ENCODE measurements at regions not wholly inside any gene's neighbourhood (a gene's known extent, or its start where the extent isn't known, plus 50 kb on each side); places are given as distances from the start of the nearest gene placed in this dataset.

- no peaks in the 10 kb centered on the region for H3K79me2 ChIP-seq (ENCODE audit: low read depth)
- H3K9me2 ChIP-seq (ENCODE audit: insufficient read depth): no peaks in the 10 kb centered on the region
- no peak overlapping the region for H3K4me2 ChIP-seq
- H3K27me3 ChIP-seq (ENCODE audit: insufficient read depth, low read depth): no peaks in the 10 kb centered on the region
- H3K4me1 ChIP-seq (replicated peaks; ENCODE audit: insufficient read depth): no peaks in the 10 kb centered on the region
- H4K20me1 ChIP-seq (ENCODE audit: insufficient read depth): no peaks in the 10 kb centered on the region; the same call in 1 of the 2 replicates
- no peaks in the 10 kb centered on the region for H3K9me3 ChIP-seq (ENCODE audit: insufficient read depth, low read depth)
- BruUV-seq (replicated peaks): no TSS peak
- no peak for DNase-seq
- TF ChIP-seq EZH2 (IDR thresholded peaks at IDR 0.05; ENCODE audit: low read depth): no peak
- TF ChIP-seq, protein P1, sequence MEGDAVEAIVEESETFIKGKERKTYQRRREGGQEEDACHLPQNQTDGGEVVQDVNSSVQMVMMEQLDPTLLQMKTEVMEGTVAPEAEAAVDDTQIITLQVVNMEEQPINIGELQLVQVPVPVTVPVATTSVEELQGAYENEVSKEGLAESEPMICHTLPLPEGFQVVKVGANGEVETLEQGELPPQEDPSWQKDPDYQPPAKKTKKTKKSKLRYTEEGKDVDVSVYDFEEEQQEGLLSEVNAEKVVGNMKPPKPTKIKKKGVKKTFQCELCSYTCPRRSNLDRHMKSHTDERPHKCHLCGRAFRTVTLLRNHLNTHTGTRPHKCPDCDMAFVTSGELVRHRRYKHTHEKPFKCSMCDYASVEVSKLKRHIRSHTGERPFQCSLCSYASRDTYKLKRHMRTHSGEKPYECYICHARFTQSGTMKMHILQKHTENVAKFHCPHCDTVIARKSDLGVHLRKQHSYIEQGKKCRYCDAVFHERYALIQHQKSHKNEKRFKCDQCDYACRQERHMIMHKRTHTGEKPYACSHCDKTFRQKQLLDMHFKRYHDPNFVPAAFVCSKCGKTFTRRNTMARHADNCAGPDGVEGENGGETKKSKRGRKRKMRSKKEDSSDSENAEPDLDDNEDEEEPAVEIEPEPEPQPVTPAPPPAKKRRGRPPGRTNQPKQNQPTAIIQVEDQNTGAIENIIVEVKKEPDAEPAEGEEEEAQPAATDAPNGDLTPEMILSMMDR (conservative IDR thresholded peaks at IDR 0.05): no peak
- ChIA-PET POLR2A (ENCODE audit: unreplicated experiment) (no interaction called here), CTCF (interaction anchor here (0.5 to 1.2 kb wide), 2 partner anchors 283 to 287 kb away, joined by 3 to 14 read pairs; no protein-coding TSS in a partner anchor)
- H2AFZ ChIP-seq: no peak overlapping the region
- intact Hi-C loops (cut with micrococcal nuclease; ENCODE audit: unreplicated experiment): loop anchor here (1.0 to 10.0 kb wide), 3 partner anchors 135 to 495 kb away; no protein-coding TSS in a partner anchor
- H3K27ac ChIP-seq: no peak overlapping the region
- no peaks in the 10 kb centered on the region for H3F3A ChIP-seq (ENCODE audit: insufficient read depth, low read depth)
- no peak overlapping the region for H3K4me3 ChIP-seq
- H3K36me3 ChIP-seq (ENCODE audit: low read depth): no peaks in the 10 kb centered on the region
These were observed 70.4 kb upstream of the SPATA12 start for GRCh38 chr3:56989977-56990640.

GRCh38 chr3:56989169-56989976 lies 71.1 kb upstream of the SPATA12 start:
- Histone ChIP-seq H3K9me2 (ENCODE audit: insufficient read depth) (no peaks in the 10 kb centered on the region), H4K20me1 (ENCODE audit: insufficient read depth) (no peaks in the 10 kb centered on the region; the same call in 1 of the 2 replicates), H3K27me3 (ENCODE audit: insufficient read depth, low read depth) (no peaks in the 10 kb centered on the region), H3K9me3 (ENCODE audit: insufficient read depth, low read depth) (no peaks in the 10 kb centered on the region), H3K4me2 (no peak overlapping the region), H3K27ac (no peak overlapping the region), H3F3A (ENCODE audit: insufficient read depth, low read depth) (no peaks in the 10 kb centered on the region), H3K79me2 (ENCODE audit: low read depth) (no peaks in the 10 kb centered on the region), H3K36me3 (ENCODE audit: low read depth) (no peaks in the 10 kb centered on the region), H2AFZ (no peak overlapping the region), H3K4me3 (no peak overlapping the region), H3K4me1 (replicated peaks; ENCODE audit: insufficient read depth) (no peaks in the 10 kb centered on the region)
- ChIA-PET CTCF (interaction anchor here (0.5 to 1.2 kb wide), 5 partner anchors 76 to 308 kb away, joined by 3 to 14 read pairs (median 3); no protein-coding TSS in a partner anchor), POLR2A (ENCODE audit: unreplicated experiment) (interaction anchor here (0.5 kb wide), 1 partner anchor 408 kb away, joined by 3 read pairs; no protein-coding TSS in a partner anchor)
- intact Hi-C loops (cut with micrococcal nuclease; ENCODE audit: unreplicated experiment): loop anchor here (1.0 to 10.0 kb wide), 3 partner anchors 135 to 495 kb away; no protein-coding TSS in a partner anchor
- no TSS peak for BruUV-seq (replicated peaks)
- DNase-seq: no peak
- TF ChIP-seq, protein P1 (conservative IDR thresholded peaks at IDR 0.05): 0 out of 2 replicates have a peak, but pooled peaks have one; percentile 18
- TF ChIP-seq EZH2 (IDR thresholded peaks at IDR 0.05; ENCODE audit: low read depth): no peak

GRCh38 chr3:56988458-56989168 lies 71.9 kb upstream of the SPATA12 start:
- H3F3A ChIP-seq (ENCODE audit: insufficient read depth, low read depth): no peaks in the 10 kb centered on the region
- CTCF ChIA-PET: interaction anchor here (0.6 to 1.0 kb wide), 3 partner anchors 77 to 309 kb away, joined by 3 to 12 read pairs (median 3); no protein-coding TSS in a partner anchor
- peak in 1 of 2 experiments; percentile 50 for DNase-seq
- no peak overlapping the region for H3K4me2 ChIP-seq
- H3K4me3 ChIP-seq: no peak overlapping the region
- TF ChIP-seq, protein P1 (conservative IDR thresholded peaks at IDR 0.05): peak; percentile 88
- TF ChIP-seq EZH2 (IDR thresholded peaks at IDR 0.05; ENCODE audit: low read depth): no peak
- BruUV-seq (replicated peaks): no TSS peak
- no peaks in the 10 kb centered on the region for H3K79me2 ChIP-seq (ENCODE audit: low read depth)
- no peak overlapping the region for H2AFZ ChIP-seq
- no peak overlapping the region for H3K27ac ChIP-seq
- H3K36me3 ChIP-seq (ENCODE audit: low read depth): no peaks in the 10 kb centered on the region
- H4K20me1 ChIP-seq (ENCODE audit: insufficient read depth): no peaks in the 10 kb centered on the region; the same call in 1 of the 2 replicates
- H3K9me3 ChIP-seq (ENCODE audit: insufficient read depth, low read depth): no peaks in the 10 kb centered on the region
- no peaks in the 10 kb centered on the region for H3K4me1 ChIP-seq (replicated peaks; ENCODE audit: insufficient read depth)
- POLR2A ChIA-PET (ENCODE audit: unreplicated experiment): interaction anchor here (0.5 to 0.6 kb wide), 2 partner anchors 312 to 409 kb away, joined by 3 read pairs; no protein-coding TSS in a partner anchor
- no peaks in the 10 kb centered on the region for H3K27me3 ChIP-seq (ENCODE audit: insufficient read depth, low read depth)
- no peaks in the 10 kb centered on the region for H3K9me2 ChIP-seq (ENCODE audit: insufficient read depth)
- intact Hi-C loops (cut with micrococcal nuclease; ENCODE audit: unreplicated experiment): loop anchor here (1.0 to 10.0 kb wide), 3 partner anchors 134 to 494 kb away; no protein-coding TSS in a partner anchor
